PC-3 (cell line): ENCODE measurements at regions not wholly inside any gene's neighbourhood (a gene's known extent, or its start where the extent isn't known, plus 50 kb on each side); places are given as distances from the start of the nearest gene placed in this dataset.

Experiments used
- ATAC-seq: fragments of 200-7000 bp; cut with Tn5 transposase; 2 replicates; pipeline ENCODE4 v1.9.1; 2020; ENCODE audit warnings: mild to moderate bottlenecking, moderate library complexity
- BruUV-seq: library from RNA; stranded (reverse); fragments of 400-500 nt; replicated peaks from 2 replicates; lab custom pipeline; 2021; lab: Mats Ljungman, UMichigan
- CTCF ChIA-PET: fragments of 300-600 bp; sonication (Branson Sonifier 250); formaldehyde crosslinking; loops from one replicate; lab custom pipeline; 2022; ENCODE audit warnings: antibody characterized with exemption; lab: Charles Lee
- POLR2A ChIA-PET: fragments of 300-600 bp; sonication (Branson Sonifier 250); formaldehyde crosslinking; loops from one replicate; lab custom pipeline; 2022; ENCODE audit warnings: antibody characterized with exemption; ENCODE audit not compliant: unreplicated experiment; lab: Charles Lee
- DNase-seq: peaks from one replicate; pipeline ENCODE4 v3.0.0-alpha.2; 2015
- H2AFZ ChIP-seq: fragments of 300-600 bp; sonication (generic); 2 replicates; pipeline ENCODE4 v1.6.0; 2016; ENCODE audit warnings: antibody characterized with exemption, low read length
- H3F3A ChIP-seq: fragments of 300-600 bp; sonication (generic); one replicate; pipeline ENCODE4 v1.6.0; 2017; ENCODE audit warnings: antibody characterized with exemption, low read length, control low read depth, mild to moderate bottlenecking; ENCODE audit not compliant: unreplicated experiment
- H3K27ac ChIP-seq: fragments of 300-600 bp; sonication (generic); 2 replicates; pipeline ENCODE4 v1.5.1; 2016; ENCODE audit warnings: mild to moderate bottlenecking, low read length
- H3K27me3 ChIP-seq: fragments of 300-600 bp; sonication (generic); 2 replicates; pipeline ENCODE4 v1.6.1; 2016; ENCODE audit warnings: low read length, mixed read lengths
- H3K36me3 ChIP-seq: fragments of 300-600 bp; sonication (generic); 2 replicates; pipeline ENCODE4 v1.6.1; 2016; ENCODE audit warnings: low read depth, mixed run types, low read length, mixed read lengths
- H3K4me1 ChIP-seq: fragments of 300-600 bp; sonication (generic); 2 replicates; pipeline ENCODE4 v1.5.1; 2016; ENCODE audit warnings: low read length; ENCODE audit not compliant: insufficient read depth
- H3K4me2 ChIP-seq: fragments of 300-600 bp; sonication (generic); 2 replicates; pipeline ENCODE4 v1.6.0; 2016; ENCODE audit warnings: low read length
- H3K4me3 ChIP-seq: fragments of 300-600 bp; sonication (generic); 2 replicates; pipeline ENCODE4 v1.5.1; 2016; ENCODE audit warnings: mild to moderate bottlenecking, low read length, mixed read lengths
- H3K79me2 ChIP-seq: fragments of 300-600 bp; sonication (generic); 2 replicates; pipeline ENCODE4 v1.6.1; 2017; ENCODE audit warnings: low read length, mixed read lengths
- H3K9ac ChIP-seq: fragments of 300-600 bp; sonication (generic); 2 replicates; pipeline ENCODE4 v1.6.0; 2016; ENCODE audit warnings: mild to moderate bottlenecking, low read length
- H3K9me2 ChIP-seq: fragments of 300-600 bp; sonication (generic); replicated peaks from 2 replicates; pipeline ENCODE4 v1.6.1; 2016; ENCODE audit warnings: mixed run types, low read length, mixed read lengths
- H3K9me3 ChIP-seq: fragments of 300-600 bp; sonication (generic); 2 replicates; pipeline ENCODE4 v1.6.1; 2016; ENCODE audit warnings: low read length, mixed read lengths
- H4K20me1 ChIP-seq: fragments of 300-600 bp; sonication (generic); 2 replicates; pipeline ENCODE4 v1.6.1; 2016; ENCODE audit warnings: low read length, mixed read lengths
- CTCF ChIP-seq: fragments of 300-600 bp; sonication (generic); conservative IDR thresholded peaks from 2 replicates; pipeline ENCODE4 v1.5.1; 2017; ENCODE audit warnings: antibody characterized with exemption, low read depth, mild to moderate bottlenecking, low read length
- EZH2 ChIP-seq: fragments of 300-600 bp; sonication (generic); IDR thresholded peaks from one replicate; pipeline ENCODE4 v1.6.1; 2017; ENCODE audit warnings: antibody characterized with exemption, mild to moderate bottlenecking, low read length; ENCODE audit not compliant: unreplicated experiment
- EZH2phosphoT487 ChIP-seq: fragments of 300-600 bp; sonication (generic); IDR thresholded peaks from 2 replicates; pipeline ENCODE4 v1.6.1; 2018; ENCODE audit warnings: mild to moderate bottlenecking, antibody characterized with exemption, low read length, borderline replicate concordance
- intact Hi-C: fragments of 100-400 bp; cut with micrococcal nuclease; formaldehyde crosslinking; loops from 2 replicates; pipeline ENCODE4 v1.9.0; 2023

- no TSS peak for BruUV-seq
- POLR2A ChIA-PET = no interaction called here
- no peak for ATAC-seq
- no peak overlapping the region for H3K27ac ChIP-seq
- no peaks in the 10 kb centered on the region for H3K9me3 ChIP-seq
- H3K4me2 ChIP-seq = no peak overlapping the region
- no peaks in the 10 kb centered on the region for H3K79me2 ChIP-seq
- TF ChIP-seq CTCF (no peak), EZH2phosphoT487 (no peak), EZH2 (no peak)
- no peaks in the 10 kb centered on the region for H4K20me1 ChIP-seq
- no peaks in the 10 kb centered on the region for H3K4me1 ChIP-seq
- DNase-seq = no peak
- no peaks in the 10 kb centered on the region for H3F3A ChIP-seq
- intact Hi-C loops = no loop called here
- H3K27me3 ChIP-seq = no peaks in the 10 kb centered on the region
- no peak overlapping the region for H3K4me3 ChIP-seq
- no peaks in the 10 kb centered on the region for H3K9me2 ChIP-seq
- no peak overlapping the region for H2AFZ ChIP-seq
- H3K9ac ChIP-seq = no peak overlapping the region
- no peaks in the 10 kb centered on the region for H3K36me3 ChIP-seq
- CTCF ChIA-PET = no interaction called here
Observed at GRCh38 chr4:181911420-181911819, 331.8 kb upstream of the TENM3 start.

- Histone ChIP-seq H3K4me3 (no peak overlapping the region), H4K20me1 (no peaks in the 10 kb centered on the region), H3F3A (no peaks in the 10 kb centered on the region), H3K27ac (no peak overlapping the region), H3K27me3 (no peaks in the 10 kb centered on the region), H3K9me2 (no peaks in the 10 kb centered on the region), H3K4me2 (no peak overlapping the region), H3K9me3 (no peaks in the 10 kb centered on the region), H2AFZ (no peak overlapping the region), H3K9ac (no peak overlapping the region), H3K79me2 (no peaks in the 10 kb centered on the region), H3K36me3 (no peaks in the 10 kb centered on the region), H3K4me1 (no peaks in the 10 kb centered on the region)
- ATAC-seq (no peak), DNase-seq (no peak)
- ChIA-PET POLR2A (no interaction called here), CTCF (no interaction called here)
- intact Hi-C loops = no loop called here
- no TSS peak for BruUV-seq
- TF ChIP-seq CTCF = no peak
Observed at GRCh38 chr4:181933471-181933870, 309.7 kb upstream of the TENM3 start.

GRCh38 chr4:181938631-181939030, 304.6 kb upstream of the TENM3 start:
- Histone ChIP-seq H3K79me2 (no peaks in the 10 kb centered on the region), H4K20me1 (no peaks in the 10 kb centered on the region), H3K9me2 (no peaks in the 10 kb centered on the region), H3K4me2 (no peak overlapping the region), H3K27ac (no peak overlapping the region), H2AFZ (no peak overlapping the region), H3K4me1 (no peaks in the 10 kb centered on the region), H3K4me3 (no peak overlapping the region), H3K9me3 (no peaks in the 10 kb centered on the region), H3K36me3 (no peaks in the 10 kb centered on the region), H3K27me3 (0 out of 2 replicates have a peak, but pooled peaks cover 6% of the 10 kb centered on the region), H3K9ac (no peak overlapping the region), H3F3A (no peaks in the 10 kb centered on the region)
- intact Hi-C loops = no loop called here
- ATAC-seq = no peak
- ChIA-PET CTCF (no interaction called here), POLR2A (no interaction called here)
- no TSS peak for BruUV-seq
- no peak for DNase-seq
- no peak for TF ChIP-seq EZH2phosphoT487
- no peak for TF ChIP-seq CTCF
- no peak for TF ChIP-seq EZH2
